Activated CD4-positive, CD25-positive, alpha-beta regulatory T cell (primary cell): ENCODE measurements at regions not wholly inside any gene's neighbourhood (a gene's known extent, or its start where the extent isn't known, plus 50 kb on each side); places are given as distances from the start of the nearest gene placed in this dataset.

ENCODE experiments used
- DNase-seq, 4 experiments: peaks; one replicate each; lab custom pipeline; 2025; lab: John Stamatoyannopoulos, UW

DNA sequence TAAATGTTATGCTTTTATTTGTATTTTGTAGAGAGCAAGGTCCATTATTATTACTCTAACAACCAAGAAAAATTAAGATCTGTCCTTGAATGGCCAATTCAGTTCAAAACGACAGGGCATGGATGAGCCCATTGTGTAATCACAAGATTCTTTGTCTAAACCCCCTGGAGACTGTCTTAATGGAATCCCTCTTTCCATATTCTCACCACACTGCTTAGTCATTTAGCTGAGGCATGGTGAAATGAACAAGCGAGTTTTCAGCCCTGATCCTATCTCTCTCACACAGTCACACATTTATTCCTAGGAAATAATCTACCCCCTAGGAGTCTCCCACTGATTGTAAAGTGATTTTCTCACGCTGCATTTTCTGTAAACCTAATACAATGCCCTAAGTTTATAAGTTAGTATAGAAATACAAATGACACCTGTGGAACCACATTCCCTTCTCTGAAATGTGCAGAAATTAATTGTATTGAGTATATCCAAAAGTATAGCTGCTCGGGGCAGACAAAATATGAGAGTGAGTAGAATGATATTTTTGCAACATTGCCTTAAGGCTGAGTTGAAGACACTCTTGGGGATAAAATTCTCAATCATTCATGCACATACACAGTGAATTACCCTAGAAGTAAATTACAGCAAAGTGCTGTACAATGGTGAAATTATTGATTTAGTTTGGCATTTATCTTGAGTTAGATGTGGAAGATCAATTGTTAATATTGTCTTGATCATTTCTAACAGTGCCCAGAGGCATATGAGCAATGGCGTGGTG, 119.7 kb upstream of the PCDH7 start:
- DNase-seq, result no peak

GRCh38 chr4:30601070-30601865, 118.9 kb upstream of the PCDH7 start:
- DNase-seq, result no peak

DNA sequence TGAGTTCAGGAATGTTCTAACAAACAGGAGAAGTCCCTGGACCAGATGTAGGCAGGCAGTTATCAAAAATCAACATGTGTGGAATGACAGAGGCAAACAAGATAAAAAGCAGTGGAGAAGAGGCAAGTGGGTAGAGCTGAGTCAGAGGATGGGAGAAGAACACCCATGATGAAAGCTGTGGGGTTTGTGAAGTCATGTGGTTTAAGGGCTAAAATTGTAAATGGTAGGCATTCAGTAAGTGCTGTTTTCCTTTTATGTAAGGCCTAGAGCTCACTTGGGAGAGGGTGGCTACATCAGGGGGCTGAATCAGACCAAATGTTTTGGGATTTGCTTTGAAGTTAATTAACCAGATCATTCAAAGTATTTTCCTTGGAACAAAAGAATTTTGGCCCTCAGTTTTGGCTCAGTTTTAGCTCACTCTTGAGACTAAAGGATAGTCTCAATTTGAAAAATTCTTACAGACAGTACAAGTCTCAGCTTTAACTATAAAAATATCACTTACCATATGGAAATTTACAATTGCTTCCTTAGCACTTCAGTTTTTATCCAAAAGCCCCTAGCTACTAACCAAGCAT, 114.5 kb upstream of the PCDH7 start:
- DNase-seq, result no peak

- DNase-seq, result no peak
Measured at GRCh38 chr4:30610361-30610760, 109.8 kb upstream of the PCDH7 start.

DNA sequence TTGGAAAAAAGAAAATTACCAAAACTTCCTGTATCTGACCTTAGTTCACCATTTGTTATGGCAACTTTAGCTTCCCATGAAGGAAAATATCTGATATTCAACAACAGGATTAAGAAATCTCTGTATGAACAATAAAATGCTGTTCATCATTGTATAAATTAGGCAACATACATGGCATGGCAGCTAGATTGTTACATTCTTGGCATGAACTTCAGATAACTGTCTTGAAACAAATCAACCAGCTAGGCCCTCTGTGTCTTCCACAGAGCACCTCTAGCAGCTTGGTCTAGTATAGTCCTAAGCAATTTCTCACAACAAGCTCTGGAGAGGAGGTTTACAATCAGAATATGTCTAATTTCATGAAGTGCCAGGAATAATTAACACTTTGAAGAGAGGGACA, 105.4 kb upstream of the PCDH7 start:
- no peak for DNase-seq

GRCh38 chr4:30616942-30617646, 103.1 kb upstream of the PCDH7 start:
- no peak for DNase-seq

DNA sequence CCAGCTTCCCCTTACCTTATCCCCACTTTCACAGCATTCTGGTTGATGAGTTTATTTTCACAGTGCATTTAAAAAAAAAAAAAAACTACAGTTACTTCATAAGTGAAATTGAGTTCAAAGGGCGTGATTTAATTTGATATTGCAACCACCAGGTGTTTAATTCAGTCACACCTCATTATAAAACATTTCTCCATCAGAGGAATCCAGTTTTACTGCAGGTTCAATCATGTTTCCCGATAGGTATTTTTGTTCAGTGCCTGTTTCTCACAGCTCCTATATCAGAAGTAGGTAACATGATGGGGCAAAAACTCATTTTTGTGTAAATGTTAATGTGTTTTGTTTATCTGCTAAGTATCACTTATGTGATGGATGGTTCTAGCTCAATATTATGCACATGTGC, 102.3 kb upstream of the PCDH7 start:
- no peak for DNase-seq

DNA sequence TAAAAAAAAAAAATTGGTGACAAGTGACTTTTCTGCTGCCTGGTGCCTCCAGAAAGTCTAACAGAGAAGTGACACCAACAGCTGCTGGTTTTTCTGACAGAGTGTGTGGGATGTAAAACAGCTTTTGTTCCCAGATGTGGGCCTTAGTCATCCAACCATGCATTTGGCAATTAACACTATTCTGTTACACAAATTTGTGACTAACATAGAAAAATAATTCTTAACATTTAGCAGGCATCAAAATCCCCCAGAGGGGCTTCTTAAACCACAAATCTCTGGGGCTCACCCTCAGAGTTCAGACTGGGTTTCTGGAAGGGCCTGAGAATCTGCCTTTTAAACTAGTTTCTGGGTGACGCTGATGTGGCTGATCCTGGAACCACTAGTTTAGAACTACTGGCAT, 100.5 kb upstream of the PCDH7 start:
- no peak for DNase-seq

GRCh38 chr4:30620711-30621110, 99.5 kb upstream of the PCDH7 start:
- DNase-seq, result no peak

GRCh38 chr4:30630431-30630830, 89.7 kb upstream of the PCDH7 start:
- no peak for DNase-seq

GRCh38 chr4:30632751-30633150, 87.4 kb upstream of the PCDH7 start:
- DNase-seq, result no peak

- no peak for DNase-seq
Measured at GRCh38 chr4:30641345-30641744, 78.8 kb upstream of the PCDH7 start.

DNA sequence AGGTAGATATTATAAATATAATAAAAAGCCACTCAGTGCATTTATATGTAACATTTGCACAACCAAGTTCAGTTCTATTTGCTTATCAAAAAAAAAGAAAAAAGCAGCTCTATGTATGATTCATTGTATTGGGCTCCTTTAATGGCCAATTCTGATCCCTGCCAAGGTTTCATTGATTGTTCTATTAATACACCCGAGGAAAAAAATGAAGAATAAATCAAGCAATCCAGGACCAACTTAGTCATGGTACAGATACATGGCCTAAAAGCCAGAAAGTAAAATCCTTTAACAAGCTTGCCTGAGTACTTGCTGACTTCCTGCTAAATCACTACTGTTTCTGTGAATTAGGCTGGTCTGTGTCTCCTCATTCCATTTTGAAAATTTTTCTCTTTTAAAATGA, 77.6 kb upstream of the PCDH7 start:
- DNase-seq, result no peak

GRCh38 chr4:30653291-30653690, 66.9 kb upstream of the PCDH7 start:
- no peak for DNase-seq

DNA sequence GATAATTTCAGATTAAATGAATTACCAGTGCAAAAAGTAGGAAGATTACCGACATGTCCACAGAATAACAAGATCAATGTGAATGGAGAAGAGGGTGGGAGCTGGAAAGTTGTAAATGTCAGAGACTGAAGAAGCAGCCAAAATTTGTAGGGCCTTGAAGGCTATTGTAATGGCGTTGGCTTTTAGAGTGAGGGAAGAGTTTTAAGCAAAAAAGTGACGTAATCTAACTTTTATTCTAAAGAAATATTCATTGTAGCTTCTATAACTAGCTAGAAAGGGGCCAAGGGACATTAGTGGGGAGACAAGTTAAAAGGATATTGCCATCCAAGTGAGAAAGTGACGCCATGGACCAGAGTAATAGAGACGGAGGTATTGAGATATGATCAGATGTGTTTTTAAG, 63.3 kb upstream of the PCDH7 start:
- DNase-seq, result no peak

DNA sequence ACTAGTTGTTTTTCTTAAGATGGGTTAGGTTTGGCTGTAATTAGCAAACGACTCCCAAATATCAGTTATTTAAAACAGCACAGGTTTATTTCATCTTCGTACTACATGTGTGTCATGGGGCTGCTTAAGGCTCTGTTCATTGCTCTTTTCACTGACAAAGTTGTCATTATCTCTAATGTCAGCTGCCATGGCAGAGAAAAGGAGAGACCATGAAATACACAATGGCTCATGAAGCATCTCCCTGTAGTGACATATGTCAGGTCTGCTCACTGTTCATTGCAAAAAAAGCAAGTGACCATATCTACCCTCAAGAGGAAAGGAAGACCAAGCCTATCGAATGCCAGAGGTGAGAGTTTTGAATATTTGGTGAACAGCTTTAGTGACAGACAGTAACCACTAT, 52.2 kb upstream of the PCDH7 start:
- no peak for DNase-seq

DNA sequence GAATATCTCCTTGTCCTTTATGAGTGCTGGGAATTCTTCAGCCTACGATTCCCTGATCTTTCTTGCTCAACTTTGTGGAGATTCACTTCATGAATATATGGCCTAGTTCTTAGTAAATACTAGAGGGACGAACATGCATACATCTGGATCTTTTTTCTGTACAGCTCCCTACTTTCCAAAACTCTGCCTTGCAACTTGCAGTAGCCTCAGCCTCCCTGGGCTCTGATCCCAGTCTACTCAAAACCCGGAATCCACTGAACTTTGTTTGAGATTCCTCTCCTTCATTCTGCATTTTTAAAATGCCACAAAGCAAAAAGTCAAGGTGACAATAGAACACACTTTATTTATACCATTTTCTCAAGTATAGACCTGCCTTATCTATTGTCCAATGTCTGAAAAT, 50.0 kb upstream of the PCDH7 start:
- no peak for DNase-seq
